Right lobe of liver (tissue), 4 donors: ENCODE measurements at regions not wholly inside any gene's neighbourhood (a gene's known extent, or its start where the extent isn't known, plus 50 kb on each side); places are given as distances from the start of the nearest gene placed in this dataset.

Experiments used
- CTCF ChIP-seq, 4 donors: fragments of 200-600 bp in 3 of 4; fragments of 450-650 bp in 1 of 4; IDR thresholded peaks; one replicate each; pipeline versions ENCODE4 v1.5.1 to v1.8.0; 2016 to 2022; ENCODE audit warnings: antibody characterized with exemption in 4 of 4, mild to moderate bottlenecking in 2 of 4
- POLR2A ChIP-seq: fragments of 450-650 bp; IDR thresholded peaks from one replicate; pipeline ENCODE4 v1.6.1; 2017; ENCODE audit warnings: antibody characterized with exemption, mild to moderate bottlenecking
- donor health status: DM: no; HTN: no; CAD: no.
- donor health status: DM: no; HTN: no; CAD: no.
- donor health status: DM: no; HTN: yes; CAD: no.

GRCh38 chr2:237177986-237178385 is 92.3 kb downstream of the COPS8 start:
- no peak for TF ChIP-seq POLR2A
- TF ChIP-seq CTCF (IDR thresholded peaks at IDR 0.05) = no peak
